ENCODE measurements at regions not wholly inside any gene's neighbourhood (a gene's known extent, or its start where the extent isn't known, plus 50 kb on each side); places are given as distances from the start of the nearest gene placed in this dataset.

DNA sequence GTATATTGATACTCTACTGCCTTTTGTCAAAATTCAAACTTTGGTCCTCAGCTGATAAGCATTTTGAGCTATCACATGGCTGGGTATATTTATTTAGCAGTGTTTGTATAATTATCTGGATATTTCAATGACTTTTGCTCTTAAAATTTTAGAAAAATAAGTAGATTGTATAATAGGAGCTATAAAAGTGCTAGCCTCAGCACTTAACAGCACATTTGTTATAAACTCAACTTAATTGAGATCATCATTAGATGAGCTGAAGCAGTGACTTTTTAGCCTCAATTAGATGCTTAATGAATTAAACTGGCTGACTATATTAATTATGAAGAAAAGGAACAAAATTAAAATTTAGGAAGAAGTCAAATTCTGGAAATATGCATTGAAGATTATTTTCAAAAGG, 429.9 kb downstream of the DYNC2H1 start:
- TF ChIP-seq, protein P1, sequence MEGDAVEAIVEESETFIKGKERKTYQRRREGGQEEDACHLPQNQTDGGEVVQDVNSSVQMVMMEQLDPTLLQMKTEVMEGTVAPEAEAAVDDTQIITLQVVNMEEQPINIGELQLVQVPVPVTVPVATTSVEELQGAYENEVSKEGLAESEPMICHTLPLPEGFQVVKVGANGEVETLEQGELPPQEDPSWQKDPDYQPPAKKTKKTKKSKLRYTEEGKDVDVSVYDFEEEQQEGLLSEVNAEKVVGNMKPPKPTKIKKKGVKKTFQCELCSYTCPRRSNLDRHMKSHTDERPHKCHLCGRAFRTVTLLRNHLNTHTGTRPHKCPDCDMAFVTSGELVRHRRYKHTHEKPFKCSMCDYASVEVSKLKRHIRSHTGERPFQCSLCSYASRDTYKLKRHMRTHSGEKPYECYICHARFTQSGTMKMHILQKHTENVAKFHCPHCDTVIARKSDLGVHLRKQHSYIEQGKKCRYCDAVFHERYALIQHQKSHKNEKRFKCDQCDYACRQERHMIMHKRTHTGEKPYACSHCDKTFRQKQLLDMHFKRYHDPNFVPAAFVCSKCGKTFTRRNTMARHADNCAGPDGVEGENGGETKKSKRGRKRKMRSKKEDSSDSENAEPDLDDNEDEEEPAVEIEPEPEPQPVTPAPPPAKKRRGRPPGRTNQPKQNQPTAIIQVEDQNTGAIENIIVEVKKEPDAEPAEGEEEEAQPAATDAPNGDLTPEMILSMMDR (IDR thresholded peaks at IDR 0.05; ENCODE audit: extremely low read depth in 1 of 2, insufficient read depth in 1 of 2, low read depth in 1 of 2, low read length in 2 of 2), result no peak
- no peak for TF ChIP-seq EZH2 (IDR thresholded peaks at IDR 0.05; ENCODE audit: borderline replicate concordance, low read depth, low read length, severe bottlenecking)
- TF ChIP-seq POLR2AphosphoS5 (IDR thresholded peaks at IDR 0.05; ENCODE audit: insufficient read depth, low read depth, low read length), result no peak
- TF ChIP-seq, protein P2, sequence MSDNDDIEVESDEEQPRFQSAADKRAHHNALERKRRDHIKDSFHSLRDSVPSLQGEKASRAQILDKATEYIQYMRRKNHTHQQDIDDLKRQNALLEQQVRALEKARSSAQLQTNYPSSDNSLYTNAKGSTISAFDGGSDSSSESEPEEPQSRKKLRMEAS (IDR thresholded peaks at IDR 0.05; ENCODE audit: insufficient read depth, insufficient read length), result no peak
- no peak for TF ChIP-seq MYC (IDR thresholded peaks at IDR 0.05; ENCODE audit: low read depth, low read length)
- TF ChIP-seq POLR2A (IDR thresholded peaks at IDR 0.05; ENCODE audit: low read depth, low read length), result no peak
- TF ChIP-seq JUN (IDR thresholded peaks at IDR 0.05; ENCODE audit: borderline replicate concordance, insufficient read depth, insufficient read length, low read depth), result no peak
- no peak for TF ChIP-seq GATA2 (IDR thresholded peaks at IDR 0.05; ENCODE audit: insufficient read depth, insufficient read length, low read depth, low read length)
- no peak for TF ChIP-seq FOS (IDR thresholded peaks at IDR 0.05; ENCODE audit: borderline replicate concordance, insufficient read depth, low read length)
